Posterior cingulate gyrus (tissue), 11 donors: ENCODE measurements at regions not wholly inside any gene's neighbourhood (a gene's known extent, or its start where the extent isn't known, plus 50 kb on each side); places are given as distances from the start of the nearest gene placed in this dataset.
"Not testable (repeated sequence)": the region's sequence is repeated elsewhere in the genome, so short reads cannot be mapped to it uniquely, and the experiment has no call there.

Experiments
- DNase-seq, 10 donors: peaks; one replicate each; pipeline versions ENCODE4 v3.0.0 to v3.0.0-alpha.2; 2020 to 2021; ENCODE audit warnings: mixed read lengths in 3 of 10
- intact Hi-C: fragments of 100-400 bp; cut with DNase I; formaldehyde crosslinking; loops from one replicate; pipeline ENCODE4 v1.15.1; 2023

- intact Hi-C loops, DNase-seq: not testable (repeated sequence)
These were observed 169.7 kb upstream of the FOXD4L5 start for GRCh38 chr9:65454666-65455065.

DNA sequence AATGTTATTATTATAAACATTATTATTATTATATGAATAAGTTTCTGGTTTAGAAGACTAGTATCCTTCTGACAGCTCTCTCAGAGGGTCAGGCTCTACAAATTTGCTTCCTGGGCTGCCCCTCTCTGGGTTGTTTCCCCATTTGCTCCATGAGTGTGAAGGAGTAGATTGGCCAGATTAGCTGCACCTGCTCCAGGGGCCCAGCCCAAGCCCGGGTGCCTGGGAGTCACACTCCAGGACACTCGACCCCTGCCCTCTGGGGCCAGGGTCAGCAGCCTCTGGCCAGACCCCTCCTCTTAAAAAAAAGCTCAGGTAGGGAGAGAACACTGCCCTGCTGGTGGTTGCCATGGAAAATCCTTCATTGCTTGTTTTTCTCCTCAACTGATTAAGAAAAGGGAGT is 169.0 kb upstream of the FOXD4L5 start:
- intact Hi-C loops, result not testable (repeated sequence)
- DNase-seq, result peak in 1 of 10 donors; percentile 65

GRCh38 chr9:65449886-65450610 is 165.0 kb upstream of the FOXD4L5 start:
- intact Hi-C loops, result not testable (repeated sequence)
- peak in 2 of 10 donors; percentile 65 to 67 for DNase-seq

DNA sequence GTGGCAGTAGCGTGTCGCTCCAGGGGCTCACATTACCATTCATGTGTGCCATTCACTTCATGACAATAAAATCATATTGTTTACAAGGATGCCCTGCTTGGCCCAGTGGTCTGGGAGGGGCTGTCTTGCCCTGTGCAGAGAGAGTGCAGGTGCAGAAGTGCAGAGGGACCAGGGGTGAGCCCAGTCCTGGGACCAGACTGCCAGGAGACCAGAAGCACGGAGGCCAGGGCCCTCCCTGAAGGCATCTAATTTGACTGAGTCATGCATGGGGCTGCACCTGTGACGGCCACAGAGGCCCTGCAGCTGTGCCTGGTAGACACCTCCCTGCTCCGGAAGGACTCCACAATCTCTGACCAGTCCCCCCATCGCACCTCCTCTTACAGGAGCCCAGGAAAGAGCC is 164.4 kb upstream of the FOXD4L5 start:
- intact Hi-C loops, result no loop called here
- peak in 2 of 10 donors; percentile 40 to 76 for DNase-seq

GRCh38 chr9:65447146-65447545 is 162.1 kb upstream of the FOXD4L5 start:
- intact Hi-C loops, result not testable (repeated sequence)
- peak in 1 of 10 donors; percentile 46 for DNase-seq

DNA sequence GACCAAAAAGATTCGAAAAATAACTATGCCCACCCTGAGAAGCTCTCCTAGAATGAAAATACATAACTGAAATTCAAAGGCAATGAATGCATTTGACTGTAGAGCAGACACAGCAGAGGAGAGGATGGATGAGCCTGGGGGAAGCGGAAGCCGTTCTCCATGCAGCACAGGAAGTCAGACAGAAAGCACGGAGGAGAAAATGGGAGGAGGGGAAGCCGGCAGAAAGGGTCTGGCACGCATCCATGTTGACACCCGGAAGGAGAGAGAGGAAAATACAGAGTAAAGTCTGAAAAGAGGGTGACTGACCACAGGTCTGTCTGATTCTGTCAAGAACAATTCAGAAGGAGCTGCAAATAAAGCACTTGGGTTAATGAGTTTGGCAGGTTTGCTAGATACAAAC is 161.0 kb upstream of the FOXD4L5 start:
- intact Hi-C loops, result not testable (repeated sequence)
- peak in 1 of 10 donors; percentile 55 for DNase-seq

- intact Hi-C loops, result no loop called here
- peak in 2 of 10 donors; percentile 42 to 72 for DNase-seq
These were observed 159.9 kb upstream of the FOXD4L5 start for GRCh38 chr9:65444943-65445342.

DNA sequence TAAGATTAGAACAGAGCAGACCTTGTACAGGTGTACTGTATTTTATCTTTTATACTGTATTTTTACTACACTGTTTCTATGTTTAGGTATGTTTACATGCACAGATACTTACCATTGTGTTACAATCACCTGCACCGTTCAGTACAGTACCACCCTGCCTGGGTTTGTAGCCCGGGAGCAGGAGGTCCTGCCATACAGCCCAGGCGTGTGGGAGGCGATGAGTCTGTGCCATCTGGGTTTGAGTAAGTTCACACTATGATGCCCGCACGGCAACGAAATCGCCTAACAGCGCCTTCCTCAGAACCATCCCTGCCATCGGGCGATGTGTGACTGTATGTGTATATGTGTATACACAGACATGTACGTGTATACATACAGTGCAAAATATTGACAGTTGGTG is 157.1 kb upstream of the FOXD4L5 start:
- intact Hi-C loops, result not testable (repeated sequence)
- peak in 2 of 10 donors; percentile 62 to 75 for DNase-seq

DNA sequence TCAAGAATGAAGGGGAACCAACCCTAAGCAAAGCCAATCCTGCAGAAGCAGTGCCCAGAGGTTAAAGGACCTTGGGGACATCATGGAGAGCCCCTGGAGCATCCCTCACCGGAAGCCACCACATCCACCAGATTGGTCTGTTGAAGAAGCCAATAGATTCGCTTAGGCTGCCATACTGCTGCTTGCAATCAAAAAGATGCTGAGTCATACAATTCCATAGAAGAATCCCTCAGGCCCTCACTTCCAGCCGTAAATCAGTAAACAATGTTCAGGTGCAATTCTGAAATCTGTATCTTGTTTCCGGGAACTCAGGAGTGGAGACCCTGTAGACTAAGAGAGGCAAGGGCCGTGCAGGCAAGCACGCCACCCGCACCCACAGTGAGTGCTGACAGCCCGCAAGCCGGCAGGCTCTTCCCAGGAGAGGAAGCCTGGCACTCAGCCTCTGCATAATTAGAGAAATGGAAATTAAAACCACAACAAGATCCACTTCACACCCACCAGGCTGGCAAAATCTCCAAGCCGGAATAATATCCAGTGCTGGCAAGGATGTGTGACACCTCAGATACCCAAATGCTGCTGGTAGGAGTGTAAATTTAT is 156.4 kb upstream of the FOXD4L5 start:
- peak in 3 of 10 donors; percentile 20 to 83 (median 80) for DNase-seq
- intact Hi-C loops, result not testable (repeated sequence)

DNA sequence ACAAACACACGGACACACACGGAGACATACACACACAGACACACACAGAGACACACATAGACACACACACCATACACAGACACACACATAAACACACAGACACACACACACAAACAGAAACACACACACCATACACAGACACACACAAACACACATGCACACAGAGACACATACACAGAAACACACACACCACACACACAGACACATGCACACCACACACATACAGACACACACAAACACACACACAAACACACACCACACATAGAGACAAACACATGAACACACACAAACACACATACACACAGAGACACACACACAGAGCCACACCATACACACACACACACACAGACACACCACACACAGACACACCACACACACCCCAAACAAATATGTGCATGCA is 152.7 kb upstream of the FOXD4L5 start:
- no peak for DNase-seq
- intact Hi-C loops, result no loop called here

GRCh38 chr9:65435464-65435863 is 150.5 kb upstream of the FOXD4L5 start:
- intact Hi-C loops, result no loop called here
- no peak for DNase-seq

- intact Hi-C loops, result no loop called here
- no peak for DNase-seq
These were observed 147.8 kb upstream of the FOXD4L5 start for GRCh38 chr9:65432722-65433323.

DNA sequence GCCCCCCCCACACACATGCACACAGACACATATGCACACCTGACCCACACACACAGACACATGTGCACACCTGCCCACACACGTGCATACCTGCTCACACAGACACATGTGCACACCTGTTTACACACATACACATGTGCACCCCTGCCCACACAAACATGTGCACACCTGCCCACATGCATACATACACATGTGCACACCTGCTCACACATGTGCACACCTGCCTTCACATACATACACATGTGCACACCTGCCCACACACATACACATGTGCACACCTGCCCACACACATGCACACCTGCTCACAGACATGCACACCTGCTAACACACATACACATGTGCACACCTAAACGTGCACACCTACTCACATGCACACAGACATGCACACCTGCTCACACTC is 147.0 kb upstream of the FOXD4L5 start:
- DNase-seq, result no peak

GRCh38 chr9:65430221-65430620 is 145.2 kb upstream of the FOXD4L5 start:
- intact Hi-C loops, result no loop called here
- peak in 1 of 10 donors; percentile 75 for DNase-seq

More for the DNA sequence above, 147.0 kb upstream of the FOXD4L5 start:
- intact Hi-C loops, result no loop called here

DNA sequence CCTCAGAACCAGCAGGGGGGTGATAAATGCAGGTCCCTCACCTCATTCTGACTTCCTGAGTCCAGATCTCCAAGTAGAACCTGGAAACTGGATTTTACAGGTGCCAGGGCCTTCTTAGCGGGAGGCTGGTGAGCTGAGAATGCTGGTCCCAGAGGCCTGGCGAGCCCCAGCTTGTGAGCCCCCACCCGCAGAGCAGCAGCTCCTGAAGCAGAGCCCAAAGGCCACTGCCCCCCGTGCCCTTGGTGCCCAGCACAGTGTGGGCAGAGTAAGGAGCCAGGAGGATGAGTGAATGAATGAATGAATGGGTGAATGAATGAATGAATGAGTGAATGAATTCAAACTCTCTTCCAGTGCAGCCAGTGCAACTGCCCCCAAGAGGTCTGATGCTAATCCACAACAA is 142.4 kb upstream of the FOXD4L5 start:
- DNase-seq, intact Hi-C loops: not testable (repeated sequence)

DNA sequence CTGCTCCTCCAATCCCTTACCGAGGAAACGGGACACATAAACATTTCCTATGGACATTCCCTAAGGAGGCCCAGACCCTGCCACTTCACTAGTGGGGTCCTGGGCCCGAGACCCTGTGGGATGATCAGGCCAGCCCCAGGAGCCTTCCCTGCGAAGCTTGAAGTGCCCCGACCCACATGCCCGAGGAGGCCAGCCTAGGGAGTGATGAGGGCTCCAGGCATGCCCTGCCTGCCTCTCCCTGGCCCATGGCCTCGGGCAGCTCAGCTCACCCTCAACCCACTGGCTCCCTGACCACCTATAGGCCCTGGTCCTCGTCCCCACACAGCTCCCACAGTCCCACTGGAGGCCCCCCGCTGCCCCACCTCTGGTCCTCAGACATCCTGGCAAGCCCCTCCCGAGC is 141.8 kb upstream of the FOXD4L5 start:
- peak in 1 of 10 donors; percentile 69 for DNase-seq
- intact Hi-C loops, result not testable (repeated sequence)

- peak in 2 of 10 donors; percentile 67 to 75 for DNase-seq
- intact Hi-C loops, result no loop called here
These were observed 141.2 kb upstream of the FOXD4L5 start for GRCh38 chr9:65426231-65426630.

DNA sequence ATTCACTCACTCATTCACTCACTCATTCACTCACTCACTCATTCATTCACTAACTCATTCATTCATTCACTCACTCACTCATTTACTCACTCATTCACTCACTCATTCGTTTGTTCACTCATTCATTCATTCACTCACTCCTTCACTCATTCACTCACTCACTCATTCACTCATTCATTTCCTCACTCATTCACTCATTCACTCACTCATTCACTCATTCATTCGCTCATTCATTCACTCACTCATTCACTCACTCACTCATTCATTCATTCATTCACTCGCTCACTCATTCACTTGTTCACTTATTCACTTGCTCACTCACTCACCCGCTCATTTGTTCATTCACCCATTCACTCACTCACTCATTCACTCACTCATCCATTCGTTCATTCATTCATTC is 140.2 kb upstream of the FOXD4L5 start:
- DNase-seq, intact Hi-C loops: not testable (repeated sequence)

- DNase-seq, result peak in 1 of 10 donors; percentile 42
- intact Hi-C loops, result not testable (repeated sequence)
These were observed 139.5 kb upstream of the FOXD4L5 start for GRCh38 chr9:65424437-65424984.

GRCh38 chr9:65423691-65424436 is 138.9 kb upstream of the FOXD4L5 start:
- intact Hi-C loops, result not testable (repeated sequence)
- DNase-seq, result peak in 1 of 10 donors; percentile 70
